HG02884 (cell line): ENCODE measurements at regions not wholly inside any gene's neighbourhood (a gene's known extent, or its start where the extent isn't known, plus 50 kb on each side); places are given as distances from the start of the nearest gene placed in this dataset.
"Not testable (repeated sequence)": the region's sequence is repeated elsewhere in the genome, so short reads cannot be mapped to it uniquely, and the experiment has no call there.

Experiments used
- ATAC-seq: cut with Tn5 transposase; IDR thresholded peaks from one replicate; pipeline ENCODE4 v1.9.1; 2021; ENCODE audit warnings: mild to moderate bottlenecking, moderate library complexity; ENCODE audit not compliant: unreplicated experiment

GRCh38 chr12:84085046-84085445 lies 827.6 kb downstream of the SLC6A15 start:
- ATAC-seq, result no peak

GRCh38 chr12:84079626-84080025 lies 833.0 kb downstream of the SLC6A15 start:
- ATAC-seq, result no peak

- ATAC-seq, result no peak
Observed at GRCh38 chr12:84077679-84078078, 834.9 kb downstream of the SLC6A15 start.

GRCh38 chr12:84075991-84076390 lies 836.6 kb downstream of the SLC6A15 start:
- ATAC-seq, result no peak

GRCh38 chr12:84073401-84073800 lies 839.2 kb downstream of the SLC6A15 start:
- no peak for ATAC-seq

- no peak for ATAC-seq
Observed at GRCh38 chr12:84072961-84073360, 839.6 kb downstream of the SLC6A15 start.

GRCh38 chr12:84070292-84070691 lies 842.3 kb downstream of the SLC6A15 start:
- ATAC-seq, result no peak

- ATAC-seq, result no peak
Observed at GRCh38 chr12:84069699-84070098, 842.9 kb downstream of the SLC6A15 start.

GRCh38 chr12:84069198-84069597 lies 843.4 kb downstream of the SLC6A15 start:
- no peak for ATAC-seq

- ATAC-seq, result no peak
Observed at GRCh38 chr12:84058136-84058535, 854.5 kb downstream of the SLC6A15 start.

- ATAC-seq, result no peak
Observed at GRCh38 chr12:84054811-84055210, 857.8 kb downstream of the SLC6A15 start.

- no peak for ATAC-seq
Observed at GRCh38 chr12:84047881-84048280, 864.7 kb downstream of the SLC6A15 start.

- no peak for ATAC-seq
Observed at GRCh38 chr12:84046859-84047258, 865.7 kb downstream of the SLC6A15 start.

GRCh38 chr12:84043355-84043754 lies 869.2 kb downstream of the SLC6A15 start:
- no peak for ATAC-seq

GRCh38 chr12:84038242-84038641 lies 874.4 kb downstream of the SLC6A15 start:
- ATAC-seq, result no peak

- no peak for ATAC-seq
Observed at GRCh38 chr12:84036912-84037311, 875.7 kb downstream of the SLC6A15 start.

GRCh38 chr12:84035766-84036165 lies 876.8 kb downstream of the SLC6A15 start:
- no peak for ATAC-seq

GRCh38 chr12:84034871-84035270 lies 877.7 kb downstream of the SLC6A15 start:
- ATAC-seq, result no peak

- ATAC-seq, result no peak
Observed at GRCh38 chr12:84033162-84033561, 879.4 kb downstream of the SLC6A15 start.

GRCh38 chr12:84018556-84019179 lies 893.9 kb downstream of the SLC6A15 start:
- ATAC-seq, result not testable (repeated sequence)

- no peak for ATAC-seq
Observed at GRCh38 chr12:84016956-84017355, 895.6 kb downstream of the SLC6A15 start.

GRCh38 chr12:83997423-83997822 lies 915.2 kb downstream of the SLC6A15 start:
- ATAC-seq, result no peak

GRCh38 chr12:83996671-83997070 lies 915.9 kb downstream of the SLC6A15 start:
- no peak for ATAC-seq
